DMS79 (cell line): ENCODE measurements at regions not wholly inside any gene's neighbourhood (a gene's known extent, or its start where the extent isn't known, plus 50 kb on each side); places are given as distances from the start of the nearest gene placed in this dataset.

ENCODE experiments used
- DNase-seq: peaks from one replicate; lab custom pipeline; 2025; lab: John Stamatoyannopoulos, UW

- no peak for DNase-seq
Observed at GRCh38 chr18:51651761-51652160, 454.3 kb upstream of the MEX3C start.

- DNase-seq: no peak
Observed at GRCh38 chr18:51653507-51654213, 456.2 kb upstream of the MEX3C start.

- no peak for DNase-seq
Observed at GRCh38 chr18:51654488-51655326, 457.2 kb upstream of the MEX3C start.

- DNase-seq: no peak
Observed at GRCh38 chr18:51655327-51655698, 457.8 kb upstream of the MEX3C start.

- DNase-seq: no peak
Observed at GRCh38 chr18:51656249-51656648, 458.8 kb upstream of the MEX3C start.

- DNase-seq: no peak
Observed at GRCh38 chr18:51658436-51658835, 461.0 kb upstream of the MEX3C start.

- DNase-seq: no peak
Observed at GRCh38 chr18:51659781-51660180, 462.3 kb upstream of the MEX3C start.

GRCh38 chr18:51660188-51660715 lies 462.8 kb upstream of the MEX3C start:
- no peak for DNase-seq

GRCh38 chr18:51664236-51664635 lies 466.8 kb upstream of the MEX3C start:
- DNase-seq: no peak

GRCh38 chr18:51666763-51667191 lies 469.3 kb upstream of the MEX3C start:
- DNase-seq: peak; percentile 20

- DNase-seq: no peak
Observed at GRCh38 chr18:51668101-51668500, 470.6 kb upstream of the MEX3C start.

- DNase-seq: no peak
Observed at GRCh38 chr18:51668607-51669006, 471.1 kb upstream of the MEX3C start.

GRCh38 chr18:51686590-51686989 lies 489.1 kb upstream of the MEX3C start:
- no peak for DNase-seq

GRCh38 chr18:51687845-51688585 lies 490.5 kb upstream of the MEX3C start:
- DNase-seq: no peak

GRCh38 chr18:51692612-51693011 lies 495.1 kb upstream of the MEX3C start:
- no peak for DNase-seq

GRCh38 chr18:51711298-51711889 lies 513.9 kb upstream of the MEX3C start:
- DNase-seq: no peak

GRCh38 chr18:51712821-51713220 lies 515.3 kb upstream of the MEX3C start:
- DNase-seq: no peak

- DNase-seq: no peak
Observed at GRCh38 chr18:51716277-51716676, 518.8 kb upstream of the MEX3C start.

GRCh38 chr18:51721388-51721787 lies 523.9 kb upstream of the MEX3C start:
- DNase-seq: no peak

- DNase-seq: no peak
Observed at GRCh38 chr18:51721996-51722395, 524.5 kb upstream of the MEX3C start.

GRCh38 chr18:51724790-51725721 lies 527.6 kb upstream of the MEX3C start:
- DNase-seq: no peak
